ENCODE measurements at regions not wholly inside any gene's neighbourhood (a gene's known extent, or its start where the extent isn't known, plus 50 kb on each side); places are given as distances from the start of the nearest gene placed in this dataset.

- DNase-seq: no peak
These were observed 194.0 kb upstream of the MGMT start for GRCh38 chr10:129272866-129273650.

GRCh38 chr10:129273860-129274259 lies 193.2 kb upstream of the MGMT start:
- DNase-seq: no peak

- DNase-seq: no peak
These were observed 192.1 kb upstream of the MGMT start for GRCh38 chr10:129274748-129275474.

- DNase-seq: no peak
These were observed 191.2 kb upstream of the MGMT start for GRCh38 chr10:129275886-129276285.

- DNase-seq: no peak
These were observed 190.0 kb upstream of the MGMT start for GRCh38 chr10:129277084-129277483.

- DNase-seq: no peak
These were observed 189.2 kb upstream of the MGMT start for GRCh38 chr10:129277841-129278240.

GRCh38 chr10:129278686-129279085 lies 188.4 kb upstream of the MGMT start:
- no peak for DNase-seq

GRCh38 chr10:129279446-129280154 lies 187.4 kb upstream of the MGMT start:
- DNase-seq: no peak

GRCh38 chr10:129280155-129280502 lies 186.9 kb upstream of the MGMT start:
- DNase-seq: no peak

GRCh38 chr10:129280908-129281586 lies 186.0 kb upstream of the MGMT start:
- DNase-seq: no peak

GRCh38 chr10:129285459-129285858 lies 181.6 kb upstream of the MGMT start:
- no peak for DNase-seq

- no peak for DNase-seq
These were observed 177.9 kb upstream of the MGMT start for GRCh38 chr10:129288999-129289584.

GRCh38 chr10:129293991-129294700 lies 172.9 kb upstream of the MGMT start:
- DNase-seq: no peak

- no peak for DNase-seq
These were observed 172.1 kb upstream of the MGMT start for GRCh38 chr10:129294944-129295343.

- DNase-seq: no peak
These were observed 162.0 kb upstream of the MGMT start for GRCh38 chr10:129305046-129305445.

GRCh38 chr10:129307141-129307540 lies 159.9 kb upstream of the MGMT start:
- no peak for DNase-seq

GRCh38 chr10:129308953-129309564 lies 158.0 kb upstream of the MGMT start:
- no peak for DNase-seq

- DNase-seq: no peak
These were observed 157.5 kb upstream of the MGMT start for GRCh38 chr10:129309565-129309964.

- no peak for DNase-seq
These were observed 156.2 kb upstream of the MGMT start for GRCh38 chr10:129310881-129311280.

GRCh38 chr10:129319934-129320333 lies 147.1 kb upstream of the MGMT start:
- DNase-seq: no peak

GRCh38 chr10:129320340-129320739 lies 146.7 kb upstream of the MGMT start:
- no peak for DNase-seq

GRCh38 chr10:129321727-129322126 lies 145.3 kb upstream of the MGMT start:
- DNase-seq: no peak

All from GOT3 (cell line).